ENCODE measurements at regions not wholly inside any gene's neighbourhood (a gene's known extent, or its start where the extent isn't known, plus 50 kb on each side); places are given as distances from the start of the nearest gene placed in this dataset.

DNA sequence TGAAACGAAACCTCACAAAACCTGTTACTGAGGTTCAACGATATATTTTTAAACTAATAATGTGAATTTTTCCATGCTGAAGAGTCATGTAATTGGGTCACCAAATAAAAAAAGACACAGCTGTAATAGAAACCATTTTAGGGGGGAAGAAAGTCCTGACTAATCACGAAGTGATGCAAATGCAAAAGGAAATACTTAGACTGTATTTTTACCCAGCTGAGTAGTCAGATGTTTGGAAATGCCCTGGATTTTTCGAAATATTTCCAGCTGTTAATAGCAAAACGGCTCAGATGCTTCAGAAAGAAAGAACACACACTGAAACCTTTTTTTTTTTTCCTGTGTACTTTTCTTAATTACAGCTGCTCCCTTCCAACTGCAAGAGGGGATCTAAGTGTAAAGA, 210.3 kb downstream of the SETD4 start:
- DNase-seq (ENCODE audit: low read depth) = peak; percentile 81
- TF ChIP-seq, protein P1, sequence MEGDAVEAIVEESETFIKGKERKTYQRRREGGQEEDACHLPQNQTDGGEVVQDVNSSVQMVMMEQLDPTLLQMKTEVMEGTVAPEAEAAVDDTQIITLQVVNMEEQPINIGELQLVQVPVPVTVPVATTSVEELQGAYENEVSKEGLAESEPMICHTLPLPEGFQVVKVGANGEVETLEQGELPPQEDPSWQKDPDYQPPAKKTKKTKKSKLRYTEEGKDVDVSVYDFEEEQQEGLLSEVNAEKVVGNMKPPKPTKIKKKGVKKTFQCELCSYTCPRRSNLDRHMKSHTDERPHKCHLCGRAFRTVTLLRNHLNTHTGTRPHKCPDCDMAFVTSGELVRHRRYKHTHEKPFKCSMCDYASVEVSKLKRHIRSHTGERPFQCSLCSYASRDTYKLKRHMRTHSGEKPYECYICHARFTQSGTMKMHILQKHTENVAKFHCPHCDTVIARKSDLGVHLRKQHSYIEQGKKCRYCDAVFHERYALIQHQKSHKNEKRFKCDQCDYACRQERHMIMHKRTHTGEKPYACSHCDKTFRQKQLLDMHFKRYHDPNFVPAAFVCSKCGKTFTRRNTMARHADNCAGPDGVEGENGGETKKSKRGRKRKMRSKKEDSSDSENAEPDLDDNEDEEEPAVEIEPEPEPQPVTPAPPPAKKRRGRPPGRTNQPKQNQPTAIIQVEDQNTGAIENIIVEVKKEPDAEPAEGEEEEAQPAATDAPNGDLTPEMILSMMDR (conservative IDR thresholded peaks at IDR 0.05; ENCODE audit: low read length) = no peak
- H3K4me3 ChIP-seq (ENCODE audit: low read length) = peak overlapping the region; percentile 42

DNA sequence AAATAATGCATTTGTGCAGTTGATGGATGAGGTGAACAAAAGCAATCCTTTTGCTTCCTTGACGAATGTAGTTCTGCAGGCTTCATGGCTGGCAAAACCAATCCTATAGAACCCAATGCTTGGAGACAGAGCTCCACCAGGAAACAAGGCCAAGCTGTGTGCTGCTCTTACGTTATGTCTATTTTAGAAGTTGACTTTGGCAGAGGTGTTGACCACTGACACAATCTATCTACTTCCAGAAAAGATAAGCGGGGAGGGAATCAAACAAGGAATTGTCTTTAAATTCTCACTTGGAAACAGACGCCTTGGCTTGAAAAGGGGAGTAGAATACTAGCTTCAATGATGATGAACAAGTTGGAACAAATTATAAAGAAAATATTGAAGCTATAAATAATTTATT, 211.2 kb downstream of the SETD4 start:
- no peak overlapping the region for H3K4me3 ChIP-seq (ENCODE audit: low read length)
- no peak for DNase-seq (ENCODE audit: low read depth)
- TF ChIP-seq, protein P1 (conservative IDR thresholded peaks at IDR 0.05; ENCODE audit: low read length) = no peak

- no peak overlapping the region for H3K4me3 ChIP-seq (ENCODE audit: low read length)
- TF ChIP-seq, protein P1 (conservative IDR thresholded peaks at IDR 0.05; ENCODE audit: low read length) = no peak
- DNase-seq (ENCODE audit: low read depth) = peak; percentile 69
These were observed 216.2 kb downstream of the SETD4 start for GRCh38 chr21:35843911-35844667.

DNA sequence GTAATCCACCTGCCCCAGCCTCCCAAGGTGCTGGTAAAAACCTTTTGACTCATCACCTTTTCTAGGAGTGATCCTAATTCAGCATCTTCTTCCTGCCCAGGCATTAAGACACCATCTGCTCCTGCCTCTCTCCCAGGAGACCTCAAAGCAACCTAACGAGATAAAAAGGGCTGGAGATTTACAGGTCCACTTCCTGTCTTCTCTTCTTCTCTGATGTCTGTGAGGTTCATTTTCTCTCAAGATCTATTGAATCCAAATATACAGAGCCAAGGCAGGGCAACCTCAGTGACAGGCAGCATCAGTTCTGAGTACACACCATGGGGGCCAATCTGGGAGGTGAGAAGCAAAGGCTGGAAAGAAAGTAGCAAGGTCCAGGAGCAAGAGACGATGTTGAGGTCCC, 219.4 kb downstream of the SETD4 start:
- TF ChIP-seq, protein P1 (conservative IDR thresholded peaks at IDR 0.05; ENCODE audit: low read length) = no peak
- H3K4me3 ChIP-seq (ENCODE audit: low read length) = no peak overlapping the region
- DNase-seq (ENCODE audit: low read depth) = no peak

GRCh38 chr21:35840197-35840799, 220.0 kb downstream of the SETD4 start:
- peak; percentile 90 for DNase-seq (ENCODE audit: low read depth)
- TF ChIP-seq, protein P1 (conservative IDR thresholded peaks at IDR 0.05; ENCODE audit: low read length) = peak; percentile 96
- H3K4me3 ChIP-seq (ENCODE audit: low read length) = no peak overlapping the region

GRCh38 chr21:35838987-35839763, 221.2 kb downstream of the SETD4 start:
- TF ChIP-seq, protein P1 (conservative IDR thresholded peaks at IDR 0.05; ENCODE audit: low read length) = no peak
- no peak for DNase-seq (ENCODE audit: low read depth)
- H3K4me3 ChIP-seq (ENCODE audit: low read length) = no peak overlapping the region
